Mesenchymal stem cell (in vitro differentiated cells and primary cell): ENCODE measurements at regions not wholly inside any gene's neighbourhood (a gene's known extent, or its start where the extent isn't known, plus 50 kb on each side); places are given as distances from the start of the nearest gene placed in this dataset.

ENCODE experiments used
- DNase-seq: peaks from one replicate; pipeline ENCODE4 v3.0.0-alpha.2; 2013
- H2AFZ ChIP-seq: one replicate; pipeline ENCODE4 v1.6.1; 2013; ENCODE audit warnings: low read depth, mild to moderate bottlenecking, control low read depth, inconsistent platforms, low read length, moderate library complexity
- H2AK5ac ChIP-seq: 2 replicates; pipeline ENCODE4 v1.6.1; 2013; ENCODE audit warnings: low read length, moderate library complexity, mild to moderate bottlenecking, inconsistent platforms; ENCODE audit not compliant: severe bottlenecking
- H2BK120ac ChIP-seq: one replicate; pipeline ENCODE4 v1.6.1; 2013; ENCODE audit warnings: low read depth, mild to moderate bottlenecking, inconsistent platforms, low read length, moderate library complexity
- H2BK12ac ChIP-seq, 2 experiments: one replicate each; pipeline ENCODE4 v1.6.1; 2013; ENCODE audit warnings: inconsistent platforms in 2 of 2, low read length in 2 of 2, mild to moderate bottlenecking in 2 of 2, moderate library complexity in 2 of 2, control low read depth in 1 of 2
- H2BK15ac ChIP-seq: one replicate; pipeline ENCODE4 v1.6.1; 2013; ENCODE audit warnings: mild to moderate bottlenecking, low read depth, inconsistent platforms; ENCODE audit not compliant: poor library complexity, severe bottlenecking
- H2BK5ac ChIP-seq: 2 replicates; pipeline ENCODE4 v1.6.1; 2013; ENCODE audit warnings: low read depth, mild to moderate bottlenecking, low read length, control low read depth, inconsistent platforms; ENCODE audit not compliant: poor library complexity, severe bottlenecking
- H3K14ac ChIP-seq, 2 experiments: one replicate each; pipeline ENCODE4 v1.6.1; 2013; ENCODE audit warnings: inconsistent platforms in 2 of 2, low read length in 2 of 2, control low read depth in 1 of 2, mild to moderate bottlenecking in 1 of 2, moderate library complexity in 1 of 2
- H3K18ac ChIP-seq, 2 experiments: one replicate each; pipeline ENCODE4 v1.6.1; 2013; ENCODE audit warnings: inconsistent platforms in 2 of 2, low read length in 2 of 2, control low read depth in 1 of 2, low read depth in 1 of 2, mild to moderate bottlenecking in 1 of 2
- H3K23ac ChIP-seq, 2 experiments: one replicate each; pipeline ENCODE4 v1.6.1; 2013; ENCODE audit warnings: inconsistent platforms in 2 of 2, low read length in 2 of 2, mild to moderate bottlenecking in 2 of 2, moderate library complexity in 2 of 2, control low read depth in 1 of 2
- H3K27ac ChIP-seq: 2 replicates; pipeline ENCODE4 v1.5.1; 2013; ENCODE audit warnings: mild to moderate bottlenecking, moderate library complexity, low read length, control low read depth, inconsistent platforms; ENCODE audit not compliant: poor library complexity, severe bottlenecking
- H3K27me3 ChIP-seq, 2 experiments: 2 replicates each; pipeline versions ENCODE4 v1.6.1 to v1.7.0; 2013; ENCODE audit warnings: low read length in 2 of 2, mild to moderate bottlenecking in 2 of 2, moderate library complexity in 2 of 2, control low read depth in 1 of 2, inconsistent platforms in 1 of 2; ENCODE audit not compliant: control insufficient read depth in 1 of 2, insufficient read depth in 1 of 2
- H3K36me3 ChIP-seq, 2 experiments: 2 replicates each; pipeline versions ENCODE4 v1.6.1 to v1.7.0; 2013; ENCODE audit warnings: low read length in 2 of 2, control low read depth in 1 of 2, inconsistent platforms in 1 of 2, low read depth in 1 of 2, mild to moderate bottlenecking in 1 of 2; ENCODE audit not compliant: insufficient read depth in 2 of 2, control insufficient read depth in 1 of 2
- H3K4ac ChIP-seq, 2 experiments: one replicate each; pipeline ENCODE4 v1.6.1; 2013; ENCODE audit warnings: inconsistent platforms in 2 of 2, low read length in 2 of 2, mild to moderate bottlenecking in 2 of 2, moderate library complexity in 2 of 2, control low read depth in 1 of 2, low read depth in 1 of 2
- H3K4me1 ChIP-seq: 2 replicates; pipeline ENCODE4 v1.6.1; 2013; ENCODE audit warnings: low read depth, low read length, control low read depth; ENCODE audit not compliant: control insufficient read depth, insufficient read depth
- H3K4me2 ChIP-seq: 2 replicates; pipeline ENCODE4 v1.6.1; 2013; ENCODE audit warnings: low read length, mild to moderate bottlenecking, inconsistent platforms; ENCODE audit not compliant: poor library complexity, severe bottlenecking
- H3K4me3 ChIP-seq, 2 experiments: 2 replicates each; pipeline versions ENCODE4 v1.5.1 to v1.7.0; 2013; ENCODE audit warnings: low read length in 2 of 2, mild to moderate bottlenecking in 2 of 2, control low read depth in 1 of 2, low read depth in 1 of 2; ENCODE audit not compliant: insufficient read depth in 1 of 2
- H3K79me1 ChIP-seq: replicated peaks from 2 replicates; pipeline ENCODE4 v1.6.1; 2013; ENCODE audit warnings: mild to moderate bottlenecking, control low read depth, low read length, inconsistent platforms; ENCODE audit not compliant: poor library complexity, severe bottlenecking
- H3K9ac ChIP-seq: 2 replicates; pipeline ENCODE4 v1.7.0; 2013; ENCODE audit warnings: mild to moderate bottlenecking, low read length, moderate library complexity
- H3K9me3 ChIP-seq: 2 replicates; pipeline ENCODE4 v1.7.0; 2013; ENCODE audit warnings: mild to moderate bottlenecking, low read length; ENCODE audit not compliant: control insufficient read depth
- H4K8ac ChIP-seq: one replicate; pipeline ENCODE4 v1.6.1; 2013; ENCODE audit warnings: inconsistent platforms, mild to moderate bottlenecking, low read length, moderate library complexity
- H4K91ac ChIP-seq: one replicate; pipeline ENCODE4 v1.6.1; 2013; ENCODE audit warnings: mild to moderate bottlenecking, low read length, inconsistent platforms
- WGBS: methylation state at CpG from one replicate; pipeline ENCODE4 v1.1.7; 2013; ENCODE audit warnings: mixed read lengths; 5-methylcytosine and 5-hydroxymethylcytosine counted together

- H3K23ac ChIP-seq: peak overlapping the region in 1 of 2 experiments; percentile 78
- peak overlapping the region; percentile 71 to 75 for H3K18ac ChIP-seq
- WGBS: 2% methylated on average over 46 of the region's 47 CpGs
These were observed 161.4 kb downstream of the TBXT start for GRCh38 chr6:166005944-166006899.

GRCh38 chr6:166005401-166005943 is 162.2 kb downstream of the TBXT start:
- H3K4ac ChIP-seq: peak overlapping the region; percentile 20 to 87
- peak overlapping the region in 1 of 2 experiments; percentile 78 for H3K23ac ChIP-seq
- peak overlapping the region; percentile 24 for H4K8ac ChIP-seq
- peak overlapping the region; percentile 79 for H3K9ac ChIP-seq
- peak overlapping the region; percentile 37 for H2BK120ac ChIP-seq
- no peak overlapping the region for H2BK5ac ChIP-seq
- H2AK5ac ChIP-seq: no peak overlapping the region
- peak overlapping the region; percentile 55 to 95 for H2BK12ac ChIP-seq
- H2BK15ac ChIP-seq: no peak overlapping the region
- H4K91ac ChIP-seq: peak overlapping the region; percentile 44
- no peaks in the 10 kb centered on the region for H3K9me3 ChIP-seq
- H3K36me3 ChIP-seq: no peaks in the 10 kb centered on the region
- H3K27ac ChIP-seq: no peak overlapping the region
- peak overlapping the region; percentile 71 to 75 for H3K18ac ChIP-seq
- H3K4me2 ChIP-seq: peak overlapping the region; percentile 42
- peak overlapping the region in 1 of 2 experiments; percentile 88 for H3K14ac ChIP-seq
- DNase-seq: peak; percentile 69
- H3K4me3 ChIP-seq: peak overlapping the region; percentile 37 to 62
- WGBS: 36% methylated on average over 18 of the region's 21 CpGs
- peaks cover 0 to 58% of the 10 kb centered on the region in 2 experiments for H3K27me3 ChIP-seq
- peak overlapping the region; percentile 88 for H2AFZ ChIP-seq
- peaks cover 31% of the 10 kb centered on the region for H3K4me1 ChIP-seq
- no peaks in the 10 kb centered on the region for H3K79me1 ChIP-seq

More at GRCh38 chr6:166005944-166006899, 161.4 kb downstream of the TBXT start:
- H2BK12ac ChIP-seq: peak overlapping the region in 1 of 2 experiments; percentile 94
- peak overlapping the region; percentile 42 for H3K4me2 ChIP-seq
- peak overlapping the region; percentile 12 for H3K27ac ChIP-seq
- H2AK5ac ChIP-seq: peak overlapping the region; percentile 86
- peak overlapping the region; percentile 12 for H2BK15ac ChIP-seq
- H3K9ac ChIP-seq: peak overlapping the region; percentile 79
- H2BK120ac ChIP-seq: peak overlapping the region; percentile 37
- H3K36me3 ChIP-seq: no peaks in the 10 kb centered on the region
- peaks cover 31% of the 10 kb centered on the region for H3K4me1 ChIP-seq
- H3K14ac ChIP-seq: peak overlapping the region in 1 of 2 experiments; percentile 88
- no peaks in the 10 kb centered on the region for H3K79me1 ChIP-seq
- peak overlapping the region in 1 of 2 experiments; percentile 87 for H3K4ac ChIP-seq
- no peak overlapping the region for H2BK5ac ChIP-seq
- peak overlapping the region; percentile 37 to 71 for H3K4me3 ChIP-seq
- peak overlapping the region; percentile 36 for H4K91ac ChIP-seq
- H3K27me3 ChIP-seq: peaks cover 0 to 63% of the 10 kb centered on the region in 2 experiments
- no peaks in the 10 kb centered on the region for H3K9me3 ChIP-seq
- peak; percentile 89 for DNase-seq
- peak overlapping the region; percentile 88 for H2AFZ ChIP-seq
- peak overlapping the region; percentile 24 for H4K8ac ChIP-seq

GRCh38 chr6:166004876-166005275 is 162.8 kb downstream of the TBXT start:
- no peak overlapping the region for H2AFZ ChIP-seq
- no peak overlapping the region for H3K14ac ChIP-seq
- no peak overlapping the region for H3K4ac ChIP-seq
- no peak overlapping the region for H3K4me3 ChIP-seq
- no peak overlapping the region for H4K91ac ChIP-seq
- no peaks in the 10 kb centered on the region for H3K79me1 ChIP-seq
- peak overlapping the region; percentile 24 for H4K8ac ChIP-seq
- no peak overlapping the region for H3K4me2 ChIP-seq
- H2BK15ac ChIP-seq: no peak overlapping the region
- peak overlapping the region; percentile 55 to 79 for H2BK12ac ChIP-seq
- no peak overlapping the region for H3K18ac ChIP-seq
- no peak overlapping the region for H2AK5ac ChIP-seq
- H3K23ac ChIP-seq: peak overlapping the region in 1 of 2 experiments; percentile 50
- H3K9me3 ChIP-seq: no peaks in the 10 kb centered on the region
- H2BK120ac ChIP-seq: no peak overlapping the region
- WGBS: 85% methylated on average over 12 of the region's 12 CpGs
- H3K9ac ChIP-seq: peak overlapping the region; percentile 79
- no peak overlapping the region for H2BK5ac ChIP-seq
- DNase-seq: no peak
- H3K36me3 ChIP-seq: no peaks in the 10 kb centered on the region
- H3K27ac ChIP-seq: no peak overlapping the region
- H3K4me1 ChIP-seq: peaks cover 30% of the 10 kb centered on the region
- H3K27me3 ChIP-seq: peaks cover 0 to 52% of the 10 kb centered on the region in 2 experiments

- Histone ChIP-seq H3K4ac (no peak overlapping the region), H3K36me3 (no peaks in the 10 kb centered on the region), H4K91ac (no peak overlapping the region), H3K79me1 (no peaks in the 10 kb centered on the region), H3K27ac (no peak overlapping the region), H3K14ac (no peak overlapping the region), H2BK15ac (no peak overlapping the region), H4K8ac (no peak overlapping the region), H3K4me2 (no peak overlapping the region), H3K27me3 (peaks cover 0 to 48% of the 10 kb centered on the region in 2 experiments), H3K4me3 (no peak overlapping the region), H2BK120ac (no peak overlapping the region), H3K9me3 (no peaks in the 10 kb centered on the region), H2AK5ac (no peak overlapping the region), H3K23ac (peak overlapping the region in 1 of 2 experiments; percentile 50), H2AFZ (no peak overlapping the region), H3K18ac (no peak overlapping the region), H2BK12ac (peak overlapping the region in 1 of 2 experiments; percentile 79), H3K4me1 (peaks cover 27% of the 10 kb centered on the region), H2BK5ac (no peak overlapping the region), H3K9ac (no peak overlapping the region)
- 81% methylated on average over 9 of the region's 9 CpGs for WGBS
- no peak for DNase-seq
These were observed 163.2 kb downstream of the TBXT start for GRCh38 chr6:166004471-166004870.
